Omental fat pad (tissue), 3 donors: ENCODE measurements at regions not wholly inside any gene's neighbourhood (a gene's known extent, or its start where the extent isn't known, plus 50 kb on each side); places are given as distances from the start of the nearest gene placed in this dataset.
"Not testable (repeated sequence)": the region's sequence is repeated elsewhere in the genome, so short reads cannot be mapped to it uniquely, and the experiment has no call there.

ENCODE experiments used
- ATAC-seq: fragments of 150-250 bp; one replicate; pipeline ENCODE4 v1.9.1; 2016; ENCODE audit warnings: mild to moderate bottlenecking, moderate library complexity; ENCODE audit not compliant: low FRiP score
- DNase-seq: peaks from one replicate; pipeline ENCODE4 v3.0.0-alpha.2; 2019; ENCODE audit warnings: low spot score
- TF ChIP-seq, protein P1 (sequence below), 3 donors: fragments of 450-650 bp; IDR thresholded peaks; one replicate each; pipeline ENCODE4 v1.5.1; 2016 to 2017; ENCODE audit warnings: antibody characterized with exemption in 3 of 3, mild to moderate bottlenecking in 3 of 3, moderate library complexity in 2 of 3

DNA sequence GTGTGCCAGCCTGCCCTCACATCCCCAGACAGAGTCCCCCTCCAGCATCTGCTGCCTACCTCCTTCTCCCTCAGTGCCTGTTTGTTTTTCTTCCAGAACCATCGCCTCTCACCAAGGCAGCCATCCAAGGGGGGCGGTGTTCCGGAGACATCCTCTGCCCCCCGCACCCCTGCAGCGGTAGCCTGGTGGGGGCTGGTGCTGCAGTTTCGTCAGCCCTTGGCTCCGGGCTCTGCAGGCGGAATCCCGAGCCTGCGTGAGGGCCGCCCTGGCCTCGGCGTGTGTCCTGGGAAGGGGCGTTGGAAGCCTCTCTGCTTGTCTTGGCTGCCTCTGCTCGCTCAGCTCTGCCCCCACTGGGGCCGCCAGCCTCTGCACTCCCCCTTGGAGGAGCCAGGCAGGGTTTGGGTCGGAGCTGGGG lies 126.0 kb upstream of the CIBAR2 start:
- TF ChIP-seq, protein P1, sequence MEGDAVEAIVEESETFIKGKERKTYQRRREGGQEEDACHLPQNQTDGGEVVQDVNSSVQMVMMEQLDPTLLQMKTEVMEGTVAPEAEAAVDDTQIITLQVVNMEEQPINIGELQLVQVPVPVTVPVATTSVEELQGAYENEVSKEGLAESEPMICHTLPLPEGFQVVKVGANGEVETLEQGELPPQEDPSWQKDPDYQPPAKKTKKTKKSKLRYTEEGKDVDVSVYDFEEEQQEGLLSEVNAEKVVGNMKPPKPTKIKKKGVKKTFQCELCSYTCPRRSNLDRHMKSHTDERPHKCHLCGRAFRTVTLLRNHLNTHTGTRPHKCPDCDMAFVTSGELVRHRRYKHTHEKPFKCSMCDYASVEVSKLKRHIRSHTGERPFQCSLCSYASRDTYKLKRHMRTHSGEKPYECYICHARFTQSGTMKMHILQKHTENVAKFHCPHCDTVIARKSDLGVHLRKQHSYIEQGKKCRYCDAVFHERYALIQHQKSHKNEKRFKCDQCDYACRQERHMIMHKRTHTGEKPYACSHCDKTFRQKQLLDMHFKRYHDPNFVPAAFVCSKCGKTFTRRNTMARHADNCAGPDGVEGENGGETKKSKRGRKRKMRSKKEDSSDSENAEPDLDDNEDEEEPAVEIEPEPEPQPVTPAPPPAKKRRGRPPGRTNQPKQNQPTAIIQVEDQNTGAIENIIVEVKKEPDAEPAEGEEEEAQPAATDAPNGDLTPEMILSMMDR (IDR thresholded peaks at IDR 0.05): no peak
- DNase-seq: no peak
- peak; percentile 55 for ATAC-seq

DNA sequence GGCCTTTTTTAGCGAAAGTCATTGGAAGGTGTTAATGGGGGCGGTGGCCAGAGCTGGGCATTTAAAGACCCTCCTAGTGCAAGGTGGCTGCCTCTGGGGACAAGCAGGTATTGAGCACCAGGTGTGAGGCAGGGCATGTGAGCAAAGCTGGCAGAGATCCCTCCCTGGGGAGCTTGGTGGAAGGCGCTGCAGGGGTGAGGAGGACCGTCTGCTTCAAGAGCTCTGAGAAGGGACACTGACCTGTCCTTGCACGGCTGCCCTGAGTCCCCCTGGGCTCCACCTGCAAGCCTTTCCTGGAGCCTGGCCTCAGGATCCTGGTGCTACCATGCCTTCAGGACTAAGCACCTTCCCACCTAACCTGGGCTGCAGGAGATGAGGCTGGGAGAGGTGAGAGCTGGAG lies 127.0 kb upstream of the CIBAR2 start:
- DNase-seq (no peak), ATAC-seq (no peak)
- TF ChIP-seq, protein P1 (IDR thresholded peaks at IDR 0.05): no peak

DNA sequence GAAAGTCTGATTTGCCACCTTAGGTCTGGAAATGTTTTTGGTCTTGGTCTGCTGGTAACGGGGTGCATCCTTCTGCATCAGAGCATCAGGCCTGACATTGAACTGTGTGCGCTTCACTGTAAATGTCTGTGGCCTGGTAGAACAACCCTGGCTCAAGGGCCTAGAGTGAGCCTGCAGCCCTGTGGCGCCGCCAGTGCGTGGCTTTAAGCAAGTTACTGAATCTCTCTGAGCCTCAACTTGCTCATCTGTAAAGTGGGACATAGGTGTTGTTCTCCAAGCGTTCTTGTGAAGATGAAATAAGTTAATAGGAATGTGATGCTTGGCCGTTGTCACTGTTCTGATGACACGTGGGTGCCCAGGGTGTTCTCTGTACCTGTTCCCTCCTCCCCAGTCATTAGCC lies 127.6 kb upstream of the CIBAR2 start:
- TF ChIP-seq, protein P1 (IDR thresholded peaks at IDR 0.05): no peak
- ATAC-seq: no peak
- no peak for DNase-seq

DNA sequence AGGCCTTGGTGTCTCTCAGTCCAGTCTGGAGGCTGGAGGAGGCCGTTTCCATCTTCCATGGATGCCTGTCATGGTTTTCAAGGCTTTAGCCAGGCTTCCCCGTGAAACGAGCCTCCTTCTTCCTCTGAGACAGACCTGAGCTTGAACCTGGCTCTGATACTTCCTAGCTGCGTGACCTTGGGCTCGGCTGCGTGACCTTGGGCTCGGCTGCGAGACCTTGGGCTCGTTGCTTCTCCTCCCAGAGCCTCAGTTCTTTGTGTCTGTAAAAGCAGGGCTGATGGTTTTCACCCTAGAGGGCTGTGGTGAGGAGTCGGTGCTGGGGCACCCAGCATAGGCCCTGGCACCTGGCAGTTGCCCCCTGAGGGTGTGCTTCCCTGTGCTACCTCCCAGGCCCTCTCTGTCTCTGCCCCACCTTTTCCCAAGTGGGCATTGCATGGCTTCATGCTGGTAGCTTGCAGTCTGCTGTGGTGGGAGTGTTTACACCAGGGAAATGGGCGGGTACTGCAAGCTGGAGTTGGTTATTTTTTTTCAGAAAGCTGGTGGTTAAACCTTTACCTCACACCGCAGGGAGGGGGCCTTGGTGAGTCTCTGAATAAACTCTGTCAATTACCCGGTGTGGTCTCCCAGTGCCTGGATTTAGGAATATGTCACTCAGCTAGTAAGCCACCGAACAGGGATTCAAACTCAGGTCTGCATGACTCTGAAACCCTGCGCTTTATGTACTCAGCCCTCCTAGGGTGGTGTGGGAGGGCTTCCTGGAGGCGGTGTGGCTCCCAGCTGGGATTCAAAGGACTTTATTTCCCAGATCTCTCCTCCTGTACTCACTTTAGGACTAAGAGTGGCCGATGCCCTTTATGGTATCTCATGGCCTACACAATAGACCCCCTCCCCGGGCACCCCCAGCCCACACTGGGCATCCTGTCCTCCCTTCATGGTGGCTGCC lies 129.0 kb upstream of the CIBAR2 start:
- TF ChIP-seq, protein P1 (IDR thresholded peaks at IDR 0.05): no peak
- DNase-seq (no peak), ATAC-seq (no peak)

DNA sequence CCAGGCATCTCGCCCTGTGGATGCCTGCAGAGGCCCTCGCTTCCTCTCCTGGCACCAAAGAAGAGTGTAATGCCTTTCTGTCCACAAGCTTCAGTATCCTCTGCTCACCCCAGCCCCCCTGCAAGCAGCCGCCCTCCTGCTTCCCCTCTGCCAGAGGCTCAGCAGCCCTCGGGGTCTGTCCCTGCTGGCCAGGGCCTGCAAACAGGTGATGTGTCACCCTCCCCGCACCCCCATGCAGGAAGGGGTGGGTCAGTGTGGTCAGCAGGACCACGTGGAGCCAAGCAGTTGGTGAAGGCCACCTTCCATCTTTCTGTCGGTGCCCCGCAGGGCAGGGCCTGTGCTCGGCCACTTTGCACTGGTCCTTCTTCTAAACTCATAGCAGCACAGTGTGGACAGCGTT lies 129.9 kb upstream of the CIBAR2 start:
- TF ChIP-seq, protein P1 (IDR thresholded peaks at IDR 0.05): no peak
- ATAC-seq: no peak
- DNase-seq: no peak

DNA sequence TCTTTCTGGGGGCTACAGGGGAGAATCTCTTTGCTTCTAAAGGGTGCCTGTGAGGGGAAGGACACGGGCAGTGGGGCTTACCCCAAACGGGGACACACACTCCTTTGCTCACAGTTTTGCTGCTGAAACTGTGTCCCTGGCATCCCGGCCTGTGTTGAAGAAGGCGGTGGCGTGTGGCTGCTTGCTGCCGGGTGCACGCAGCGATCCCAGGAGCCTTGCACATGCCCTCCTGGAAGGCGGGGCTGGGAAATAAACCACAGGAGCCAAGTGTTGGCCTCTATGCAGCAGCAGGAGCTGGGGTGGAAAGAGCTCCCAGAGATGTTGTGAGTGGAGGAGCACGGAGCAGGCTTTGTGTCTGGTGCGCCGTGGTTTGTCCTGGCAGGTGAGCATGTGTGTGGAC lies 131.0 kb upstream of the CIBAR2 start:
- TF ChIP-seq, protein P1 (IDR thresholded peaks at IDR 0.05): no peak
- no peak for ATAC-seq
- DNase-seq: no peak

DNA sequence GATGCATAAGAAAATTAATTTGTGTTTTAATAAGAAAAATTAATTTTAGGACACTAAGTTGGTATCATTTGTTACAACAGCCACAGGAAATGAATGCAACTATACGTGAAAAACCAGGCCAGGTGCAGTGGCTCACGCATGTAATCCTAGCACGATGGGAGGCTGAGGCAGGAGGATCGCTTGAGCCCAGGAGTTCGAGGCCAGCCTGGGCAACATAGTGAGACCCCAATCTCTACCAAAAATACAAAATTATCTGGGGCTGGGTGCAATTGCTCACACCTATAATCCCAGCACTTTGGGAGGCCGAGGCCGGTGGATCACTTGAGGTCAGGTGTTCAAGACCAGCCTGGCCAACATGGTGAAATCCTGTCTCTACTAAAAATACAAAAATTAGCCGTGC lies 132.2 kb upstream of the CIBAR2 start:
- ATAC-seq: not testable (repeated sequence)

More for the DNA sequence above, 132.2 kb upstream of the CIBAR2 start:
- DNase-seq: not testable (repeated sequence)
